ENCODE measurements at regions not wholly inside any gene's neighbourhood (a gene's known extent, or its start where the extent isn't known, plus 50 kb on each side); places are given as distances from the start of the nearest gene placed in this dataset.
"Not testable (repeated sequence)": the region's sequence is repeated elsewhere in the genome, so short reads cannot be mapped to it uniquely, and the experiment has no call there.

DNA sequence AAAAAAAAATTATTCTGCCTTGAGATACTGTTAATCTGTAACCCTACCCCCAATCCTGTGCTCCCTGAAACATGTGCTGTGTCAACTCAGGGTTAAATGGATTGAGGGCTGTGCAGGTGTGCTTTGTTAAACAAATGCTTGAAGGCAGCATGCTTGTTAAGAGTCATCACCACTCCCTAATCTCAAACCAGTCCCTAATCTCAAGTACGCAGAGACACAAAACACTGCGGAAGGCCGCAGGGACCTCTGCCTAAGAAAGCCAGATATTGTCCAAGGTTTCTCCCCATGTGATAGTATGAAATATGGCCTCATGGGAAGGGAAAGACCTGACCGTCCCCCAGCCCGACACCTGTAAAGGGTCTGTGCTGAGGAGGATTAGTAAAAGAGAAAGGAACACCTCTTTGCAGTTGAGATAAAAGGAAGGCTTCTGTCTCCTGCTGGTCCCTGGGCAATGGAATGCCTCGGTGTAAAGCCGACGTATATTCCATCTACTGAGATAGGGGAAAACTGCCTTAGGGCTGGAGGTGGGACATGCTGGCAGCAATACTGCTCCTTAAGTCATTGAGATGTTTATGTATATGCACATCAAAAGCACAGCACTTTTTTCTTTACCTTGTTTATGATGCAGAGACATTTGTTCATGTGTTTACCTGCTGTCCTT, 402.6 kb downstream of the TBC1D32 start:
- DNase-seq (ENCODE audit: low read depth in 4 of 4, low spot score in 3 of 4): not testable (repeated sequence)

DNA sequence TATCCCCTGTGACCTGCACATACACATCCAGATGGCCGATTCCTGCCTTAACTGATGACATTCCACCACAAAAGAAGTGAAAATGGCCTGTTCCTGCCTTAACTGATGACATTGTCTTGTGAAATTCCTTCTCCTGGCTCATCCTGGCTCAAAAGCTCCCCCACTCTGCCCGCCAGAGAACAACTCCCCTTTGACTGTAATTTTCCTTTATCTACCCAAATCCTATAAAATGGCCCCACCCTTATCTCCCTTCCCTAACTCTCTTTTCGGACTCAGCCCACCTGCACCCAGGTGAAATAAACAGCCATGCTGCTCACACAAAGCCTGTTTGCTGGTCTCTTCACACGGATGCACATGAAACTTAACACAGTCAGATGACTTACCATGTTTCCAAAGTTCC, 403.8 kb downstream of the TBC1D32 start:
- not testable (repeated sequence) for DNase-seq (ENCODE audit: low read depth in 4 of 4, low spot score in 3 of 4)

DNA sequence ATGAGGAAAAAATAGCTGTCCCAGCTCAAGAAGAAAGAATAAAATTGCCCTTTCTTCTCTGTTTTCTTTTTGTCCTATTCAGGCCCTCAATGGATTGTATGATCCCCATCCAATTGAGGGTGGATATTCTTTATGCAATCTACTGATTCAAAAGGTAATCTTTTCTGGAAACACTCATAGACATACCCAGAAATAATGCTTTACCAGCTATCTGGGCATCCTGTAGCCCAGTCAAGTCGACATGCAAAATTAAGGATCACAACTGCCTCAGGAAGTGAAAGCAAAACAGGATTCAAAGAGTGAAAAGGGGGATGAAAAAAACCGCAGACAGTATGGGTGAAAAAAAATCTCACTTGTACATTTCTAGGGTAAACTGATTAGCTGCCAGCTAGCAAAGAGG, 410.1 kb downstream of the TBC1D32 start:
- DNase-seq (ENCODE audit: low read depth in 4 of 4, low spot score in 3 of 4): no peak

DNA sequence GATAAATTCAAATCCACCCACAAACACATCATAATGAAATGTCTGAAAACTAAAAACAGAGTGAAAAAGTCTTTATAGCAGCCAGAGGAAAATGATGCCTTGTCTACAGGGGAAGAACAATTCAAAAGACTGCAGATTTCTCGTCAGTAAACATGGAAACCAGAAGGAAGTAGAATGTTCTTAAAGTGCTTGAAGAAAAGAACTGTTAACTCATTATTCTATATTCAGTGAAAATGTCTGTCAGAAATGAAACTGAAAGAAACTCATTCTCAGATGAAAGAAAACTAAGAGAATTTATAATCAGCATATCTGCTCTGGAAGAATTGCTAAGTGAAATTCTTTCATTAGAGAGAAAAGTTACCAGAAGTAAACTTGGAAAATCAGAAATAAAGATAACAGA, 416.1 kb downstream of the TBC1D32 start:
- DNase-seq (ENCODE audit: low read depth in 4 of 4, low spot score in 3 of 4): no peak

DNA sequence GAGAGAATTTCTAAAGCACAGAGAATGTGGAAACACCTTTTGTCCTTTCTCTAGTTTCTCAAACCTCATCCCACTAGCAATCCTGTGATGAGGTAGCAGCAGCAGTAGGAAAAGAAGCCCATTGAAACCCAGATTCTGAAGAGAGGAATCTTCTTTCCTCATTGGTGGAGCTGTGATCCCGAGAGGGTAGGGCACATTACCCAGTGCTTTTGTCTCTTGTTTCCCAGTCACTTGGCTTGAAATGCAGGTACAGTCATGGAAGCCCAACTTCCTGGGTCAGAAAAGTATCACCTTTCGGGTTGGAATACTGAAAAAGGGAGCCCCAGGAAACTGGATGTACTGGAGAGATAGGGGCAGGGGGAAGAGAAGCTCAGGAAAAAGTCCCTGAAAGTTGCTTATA, 417.4 kb downstream of the TBC1D32 start:
- DNase-seq (ENCODE audit: low read depth in 4 of 4, low spot score in 3 of 4): no peak

DNA sequence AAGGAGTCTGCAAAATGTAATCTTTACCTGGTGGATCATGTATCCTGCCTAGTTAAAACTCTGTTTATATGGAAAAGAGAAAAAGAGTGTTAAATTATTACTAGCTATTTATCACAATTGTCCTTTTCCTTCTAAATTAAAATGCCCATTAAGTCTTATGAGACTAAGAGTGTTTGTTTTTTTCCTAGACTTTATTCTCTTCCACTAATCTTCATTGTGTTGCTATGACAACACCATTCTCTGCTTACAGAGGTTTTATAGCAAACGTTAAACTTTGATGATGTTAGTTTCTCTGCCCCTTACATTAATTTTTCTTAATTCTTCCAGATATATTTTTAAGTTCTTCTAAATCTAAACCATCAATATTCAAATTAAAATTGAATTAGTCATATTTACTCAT, 420.8 kb downstream of the TBC1D32 start:
- DNase-seq (ENCODE audit: low read depth in 4 of 4, low spot score in 3 of 4): no peak

DNA sequence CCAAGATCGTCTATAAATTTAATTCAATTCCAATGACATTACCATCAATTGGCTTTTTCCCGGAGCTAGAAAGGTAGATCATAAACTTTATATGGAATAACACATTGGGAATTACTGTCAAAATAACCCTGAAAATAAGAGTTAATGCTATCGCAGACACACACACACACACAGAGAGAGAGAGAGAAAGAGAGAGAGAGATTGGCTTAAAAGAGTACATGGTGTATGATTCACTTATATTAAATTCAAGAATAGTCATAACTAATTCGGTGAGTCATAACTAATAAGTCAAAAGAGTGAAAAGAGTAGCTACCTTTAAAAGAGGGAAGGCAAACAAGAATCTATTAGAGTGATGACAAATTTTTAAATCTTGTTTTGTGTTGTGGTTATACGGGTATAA, 425.5 kb downstream of the TBC1D32 start:
- DNase-seq (ENCODE audit: low read depth in 4 of 4, low spot score in 3 of 4): no peak

DNA sequence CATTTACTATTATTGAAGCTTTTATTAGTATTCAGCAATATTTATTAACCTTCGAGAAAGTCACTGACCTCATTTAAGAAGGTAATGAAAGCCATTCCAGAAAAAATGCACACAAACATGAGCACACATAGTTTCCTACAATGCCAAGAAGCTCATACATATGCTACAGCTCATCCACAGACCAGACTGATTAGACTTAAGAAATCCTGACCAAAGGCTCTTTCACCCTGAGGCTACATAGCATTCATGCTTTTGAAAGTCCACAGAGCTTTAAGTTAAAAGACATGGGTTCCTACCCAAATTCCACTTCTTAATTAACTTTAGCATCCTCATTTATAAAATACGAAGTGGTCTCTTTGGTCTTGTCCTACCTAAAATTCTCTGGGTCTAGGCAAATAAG, 430.4 kb downstream of the TBC1D32 start:
- DNase-seq (ENCODE audit: low read depth in 4 of 4, low spot score in 3 of 4): no peak

DNA sequence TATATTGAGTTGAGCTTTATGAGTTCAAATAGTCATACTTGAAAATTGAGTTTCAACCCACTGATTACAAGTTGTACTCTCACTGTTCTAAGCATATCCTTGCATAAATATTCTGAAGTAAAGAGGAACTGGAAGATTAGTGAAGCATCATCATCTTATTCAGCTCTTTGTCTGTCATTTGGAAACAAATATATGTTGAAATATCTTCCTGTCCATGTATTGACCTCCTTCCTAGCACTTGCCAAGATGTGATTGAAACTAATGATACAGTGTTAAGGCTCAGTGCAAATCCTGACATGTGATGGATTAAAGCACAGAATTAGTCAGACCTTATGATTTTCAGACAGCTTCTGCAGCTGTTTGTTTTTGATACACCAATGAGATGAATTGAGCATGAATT, 434.3 kb downstream of the TBC1D32 start:
- no peak for DNase-seq (ENCODE audit: low read depth in 4 of 4, low spot score in 3 of 4)

DNA sequence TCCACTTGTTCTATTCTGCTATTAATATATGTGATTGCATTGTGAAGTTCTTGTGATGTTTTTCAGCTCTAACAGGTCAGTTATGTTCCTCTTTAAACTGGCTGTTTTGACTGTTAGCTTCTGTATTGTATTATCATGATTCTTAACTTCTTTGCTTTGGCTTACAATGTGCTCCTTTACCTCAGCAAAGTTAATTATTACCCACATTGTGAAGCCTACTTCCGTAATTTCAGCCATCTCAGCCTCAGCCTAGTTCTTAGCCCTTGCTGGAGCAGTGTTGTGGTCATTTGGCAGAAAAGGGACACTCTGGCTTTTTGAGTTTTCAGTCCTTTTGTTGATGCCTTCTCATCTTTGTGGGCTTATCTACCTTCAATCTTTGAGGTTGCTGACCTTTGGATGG, 440.2 kb downstream of the TBC1D32 start:
- no peak for DNase-seq (ENCODE audit: low read depth in 4 of 4, low spot score in 3 of 4)

DNA sequence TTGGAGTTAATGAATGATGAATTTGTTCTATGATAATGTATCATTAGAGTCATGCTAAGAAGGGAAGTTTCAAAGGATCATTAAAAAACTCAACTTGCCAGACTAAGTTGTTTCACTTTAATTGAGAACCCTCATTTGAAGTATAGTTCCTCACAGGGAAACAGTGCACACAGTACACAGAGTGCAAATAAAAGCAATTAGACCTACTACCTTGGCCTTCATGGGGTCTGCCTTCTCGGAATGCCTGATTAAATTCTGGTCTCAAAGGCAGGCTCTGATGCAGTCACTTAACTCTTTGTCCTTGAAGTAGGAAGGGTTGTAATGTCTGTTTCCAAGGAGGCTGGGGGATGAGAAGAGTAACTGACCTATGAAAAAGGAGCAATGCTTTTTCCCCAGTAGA, 457.3 kb downstream of the TBC1D32 start:
- DNase-seq (ENCODE audit: low read depth in 4 of 4, low spot score in 3 of 4): peak in 2 of 4 donors; percentile 5 to 12

DNA sequence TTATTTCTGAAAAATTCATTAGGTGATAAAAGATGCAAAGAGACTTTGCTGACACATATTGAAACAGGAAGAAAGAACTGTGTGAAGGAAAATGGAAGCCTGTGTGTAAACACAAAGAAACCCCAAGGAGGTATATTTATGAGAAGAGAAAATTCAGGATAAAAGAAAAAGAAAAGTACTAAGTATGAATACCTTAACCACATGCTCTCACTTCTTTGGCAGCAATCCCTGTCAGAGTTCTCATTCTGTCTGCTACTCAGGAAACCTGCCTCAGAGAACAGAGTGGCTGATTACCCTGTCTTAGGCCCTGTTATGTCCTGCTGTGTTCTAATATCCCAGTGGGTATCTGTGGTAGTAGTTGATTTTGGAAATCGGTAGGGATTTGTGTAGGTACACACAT, 457.9 kb downstream of the TBC1D32 start:
- DNase-seq (ENCODE audit: low read depth in 4 of 4, low spot score in 3 of 4): no peak

DNA sequence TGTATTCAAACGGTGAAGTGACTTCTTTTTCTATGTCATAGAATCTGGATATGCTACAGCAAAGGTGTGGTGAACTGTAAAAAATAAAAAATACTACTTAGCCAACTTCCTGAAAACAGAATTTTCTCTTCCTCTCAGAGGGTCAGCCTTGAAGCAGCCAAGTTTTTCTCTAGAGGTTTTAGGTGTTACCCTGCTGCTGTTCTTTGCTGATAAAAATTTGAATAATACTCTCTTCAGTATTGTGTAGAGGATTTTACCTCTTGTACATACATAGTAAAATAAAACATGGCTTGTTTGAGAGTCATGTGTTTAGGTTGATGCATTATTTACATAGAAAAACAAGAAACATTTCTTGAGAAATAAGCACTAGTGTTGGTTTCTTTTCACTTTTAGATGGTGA, 458.4 kb downstream of the TBC1D32 start:
- DNase-seq (ENCODE audit: low read depth in 4 of 4, low spot score in 3 of 4): no peak

DNA sequence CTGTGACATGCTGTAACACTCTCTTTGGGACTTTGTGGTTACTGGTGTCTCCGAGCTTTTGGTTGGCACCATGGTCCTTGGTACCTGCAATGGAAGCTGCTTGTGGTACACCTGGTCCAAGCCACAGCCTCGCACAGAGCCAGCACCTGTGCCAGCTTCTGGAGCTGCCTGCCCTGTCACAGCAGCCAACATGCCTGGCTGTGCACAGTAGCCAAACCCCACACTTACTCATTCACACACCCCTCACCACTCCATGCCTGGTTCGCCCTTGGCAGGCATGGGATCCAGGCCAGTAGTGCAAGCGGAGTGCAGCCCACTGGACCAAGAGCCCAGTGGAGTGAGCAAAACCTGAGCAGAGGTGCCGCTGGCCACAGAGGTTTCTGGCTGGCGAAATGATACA, 459.9 kb downstream of the TBC1D32 start:
- DNase-seq (ENCODE audit: low read depth in 4 of 4, low spot score in 3 of 4): no peak

DNA sequence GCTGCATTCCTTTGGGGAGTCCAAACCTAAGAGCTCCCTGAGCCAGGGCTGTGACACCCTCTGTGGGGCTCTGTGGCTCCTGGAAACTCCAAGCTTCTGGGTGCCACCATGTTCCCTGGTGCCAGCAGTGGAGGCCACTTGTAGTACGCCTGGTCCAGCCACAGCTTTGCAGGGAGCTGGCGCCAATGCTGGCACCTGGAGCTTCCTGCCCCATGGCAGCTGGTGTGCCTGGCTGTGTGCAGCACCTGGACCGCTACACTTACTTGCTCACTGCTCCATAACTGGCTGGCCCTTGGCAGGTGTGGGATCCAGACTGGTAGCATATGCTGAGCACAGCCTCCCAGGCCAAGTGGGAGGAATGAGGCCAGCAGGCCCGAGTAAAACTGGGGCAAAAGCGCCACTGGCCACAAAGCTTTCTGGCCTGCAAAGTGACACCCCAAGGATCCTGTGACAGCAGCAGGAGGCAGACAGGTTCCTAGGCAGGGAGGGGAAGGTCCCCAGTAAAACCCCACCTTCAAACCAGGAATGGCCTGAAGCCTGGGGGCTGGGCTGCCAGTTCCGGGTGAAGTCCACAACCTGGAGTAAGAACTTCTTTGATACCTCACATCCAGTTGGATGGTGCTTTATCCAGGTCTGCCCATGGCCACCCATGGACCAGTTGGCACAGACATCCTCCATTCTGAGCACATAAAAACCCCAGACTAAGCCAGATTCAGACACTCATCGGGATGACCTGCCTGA, 461.0 kb downstream of the TBC1D32 start:
- DNase-seq (ENCODE audit: low read depth in 4 of 4, low spot score in 3 of 4): no peak

DNA sequence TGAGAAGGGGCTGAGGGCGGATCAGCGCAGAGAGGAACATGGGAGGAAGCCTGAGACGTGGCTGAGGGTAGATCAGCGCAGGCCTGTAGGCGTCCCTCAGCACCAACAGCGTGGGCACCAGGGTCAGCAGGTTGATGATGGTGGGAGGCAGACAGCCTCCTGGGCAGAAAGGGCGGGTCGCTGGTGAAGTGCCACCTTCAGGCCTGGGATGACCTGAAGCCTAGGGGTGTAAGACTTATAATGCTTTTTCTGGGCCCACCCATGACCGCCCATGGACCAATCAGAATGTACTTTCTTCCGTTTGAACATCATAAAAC, 462.1 kb downstream of the TBC1D32 start:
- DNase-seq (ENCODE audit: low read depth in 4 of 4, low spot score in 3 of 4): no peak

DNA sequence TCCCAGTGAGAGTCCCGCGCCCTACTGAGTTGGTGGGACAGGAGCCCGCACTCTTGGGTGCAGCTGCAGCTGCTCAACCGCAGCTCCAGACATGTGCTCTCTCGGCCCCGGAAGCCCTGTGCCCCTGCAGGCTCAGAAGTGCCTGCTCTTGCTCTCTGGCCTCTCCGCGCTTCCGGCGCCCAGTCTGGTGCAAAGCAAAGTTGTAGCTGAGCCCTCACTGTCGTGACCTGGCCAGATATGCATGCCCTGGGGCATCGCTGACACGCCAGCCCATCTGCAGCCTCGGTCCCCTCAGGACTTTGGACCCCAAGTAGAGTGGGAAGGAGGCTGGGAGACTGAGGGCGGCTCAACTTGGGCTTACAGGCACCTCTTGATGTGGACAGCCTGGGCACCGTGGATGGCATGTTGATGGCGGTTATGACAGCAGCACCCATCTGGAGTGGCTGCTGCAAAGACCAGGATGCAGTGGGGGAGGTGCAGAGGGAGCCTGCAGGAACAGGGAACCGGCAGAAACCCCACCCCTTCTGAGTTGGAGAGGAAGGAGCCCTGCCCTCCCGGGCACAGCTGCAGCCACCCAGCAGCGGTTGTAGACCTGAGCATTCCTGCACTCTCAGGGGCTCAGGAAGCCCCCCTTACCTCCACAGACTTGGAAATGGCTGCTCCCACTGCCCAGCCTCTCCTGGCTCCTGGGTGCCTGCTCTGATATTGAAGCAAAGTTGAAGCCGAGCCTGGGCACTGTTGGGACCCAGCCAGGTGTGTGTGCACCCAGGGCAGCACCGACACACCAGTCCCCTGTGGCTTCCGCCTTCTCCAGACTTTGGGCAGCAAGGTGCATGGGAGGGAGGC, 462.6 kb downstream of the TBC1D32 start:
- no peak for DNase-seq (ENCODE audit: low read depth in 4 of 4, low spot score in 3 of 4)

DNA sequence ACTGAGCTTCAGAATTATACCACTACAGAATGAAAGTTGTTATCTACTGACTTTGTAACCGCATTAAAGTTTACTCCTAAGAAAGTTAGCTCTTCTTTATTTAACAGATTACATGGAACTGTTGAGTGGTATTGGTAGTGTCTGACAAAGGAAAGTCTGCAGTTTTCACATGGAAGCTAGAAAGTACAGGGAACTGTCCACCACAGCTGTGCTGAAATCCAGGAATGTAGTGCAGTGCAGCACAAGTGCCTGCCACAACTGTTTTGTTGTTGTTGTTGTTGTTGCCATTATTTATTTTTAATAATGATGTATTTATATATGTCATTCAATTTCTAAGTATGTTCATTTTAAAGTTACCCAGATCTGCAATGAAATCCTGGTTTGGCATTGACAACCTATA, 464.9 kb downstream of the TBC1D32 start:
- no peak for DNase-seq (ENCODE audit: low read depth in 4 of 4, low spot score in 3 of 4)

DNA sequence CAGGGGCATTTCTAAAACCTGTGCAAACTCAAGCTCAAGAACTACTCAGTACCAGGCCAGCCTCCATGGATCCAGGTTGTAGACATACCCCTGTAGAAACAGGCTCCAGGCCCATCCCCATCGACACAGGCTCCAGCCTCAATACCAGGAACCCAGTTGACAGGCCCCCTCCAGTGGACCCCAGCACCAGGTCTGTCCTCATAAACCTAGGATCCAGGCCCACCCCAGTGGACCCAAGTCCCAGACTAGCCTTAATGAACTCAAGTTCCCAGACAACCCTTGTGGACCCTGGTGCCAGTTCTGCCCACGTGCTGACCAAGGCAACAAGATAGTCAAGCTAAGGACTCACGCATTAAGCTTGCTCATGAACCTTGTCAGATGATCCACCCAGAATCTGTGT, 476.9 kb downstream of the TBC1D32 start:
- DNase-seq (ENCODE audit: low read depth in 4 of 4, low spot score in 3 of 4): no peak

DNA sequence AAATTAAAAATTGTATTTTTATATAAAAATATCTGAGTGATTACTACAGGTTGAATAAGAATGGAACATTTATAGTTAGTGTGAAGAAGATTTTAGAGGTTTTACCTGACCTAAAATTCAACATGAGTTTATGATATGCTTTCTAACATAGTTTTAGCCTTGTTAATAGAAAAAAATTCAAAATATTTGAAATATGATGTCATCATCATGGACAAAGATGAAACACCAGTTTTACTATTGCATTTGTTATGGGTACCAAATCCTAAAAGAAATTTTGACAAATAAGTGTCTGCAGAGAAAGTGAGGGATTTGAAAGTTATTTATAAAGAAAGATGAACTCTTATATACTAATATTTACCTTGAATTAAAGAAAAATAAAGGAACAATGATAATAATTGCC, 479.7 kb downstream of the TBC1D32 start:
- no peak for DNase-seq (ENCODE audit: low read depth in 4 of 4, low spot score in 3 of 4)

DNA sequence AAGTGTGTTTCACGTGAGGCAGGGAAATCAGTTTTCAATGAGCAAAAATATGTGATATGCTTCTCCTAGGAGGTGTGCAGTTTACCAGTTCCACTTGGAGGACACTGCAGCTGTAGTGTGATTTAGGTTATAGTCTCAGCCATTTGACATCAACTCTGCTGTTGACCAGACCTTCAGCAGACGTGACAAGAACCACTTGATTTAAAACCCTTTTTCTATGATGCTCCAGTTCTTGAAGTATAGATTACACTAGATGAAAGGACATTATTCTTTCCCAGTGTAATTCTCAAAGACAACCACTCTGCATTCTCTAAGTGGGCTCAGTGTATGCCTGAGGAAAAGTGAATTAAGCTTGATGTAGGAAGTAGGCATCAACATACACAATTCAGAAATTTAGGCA, 480.8 kb downstream of the TBC1D32 start:
- DNase-seq (ENCODE audit: low read depth in 4 of 4, low spot score in 3 of 4): no peak

DNA sequence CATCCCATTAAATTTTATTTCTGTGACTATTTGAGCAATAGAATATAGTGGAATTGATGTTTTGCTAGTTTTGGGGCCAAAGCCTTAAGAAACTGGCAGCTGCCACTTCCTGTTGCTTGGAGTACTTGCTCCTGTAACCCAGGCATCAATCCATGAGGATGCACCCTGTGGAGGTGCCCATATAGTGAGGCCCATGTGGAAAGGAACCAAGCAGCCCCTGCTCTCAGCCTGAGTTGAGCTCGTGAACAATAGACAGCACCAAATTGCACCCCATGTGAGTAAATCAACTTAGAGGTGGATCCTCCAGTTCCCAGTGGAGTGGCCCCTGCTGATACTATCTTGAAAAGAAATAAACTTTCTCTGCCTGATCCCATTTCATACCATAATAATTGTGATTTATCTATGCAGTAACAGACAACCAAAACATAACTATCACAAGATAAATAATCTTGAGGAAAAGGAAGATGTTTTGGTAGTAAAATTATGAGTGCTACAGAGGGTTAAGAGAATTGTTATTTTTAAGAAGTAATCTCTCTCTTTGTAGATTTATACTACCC, 481.9 kb downstream of the TBC1D32 start:
- no peak for DNase-seq (ENCODE audit: low read depth in 4 of 4, low spot score in 3 of 4)

Data from left renal pelvis (tissue), 4 donors.